Suprapubic skin (tissue), 4 donors: ENCODE measurements at regions not wholly inside any gene's neighbourhood (a gene's known extent, or its start where the extent isn't known, plus 50 kb on each side); places are given as distances from the start of the nearest gene placed in this dataset.

Experiments
- DNase-seq, 2 donors: peaks; one replicate each; pipeline ENCODE4 v3.0.0-alpha.2; 2019; ENCODE audit warnings: low spot score in 2 of 2
- H3K27ac ChIP-seq: fragments of 200-600 bp; sonication (generic); one replicate; pipeline ENCODE4 v1.5.1; 2019
- H3K27me3 ChIP-seq: fragments of 200-600 bp; sonication (generic); one replicate; pipeline ENCODE4 v1.5.1; 2019
- H3K36me3 ChIP-seq: fragments of 200-600 bp; sonication (generic); one replicate; pipeline ENCODE4 v1.5.1; 2019
- H3K4me1 ChIP-seq: fragments of 200-600 bp; sonication (generic); one replicate; pipeline ENCODE4 v1.5.1; 2019
- H3K4me3 ChIP-seq: fragments of 200-600 bp; sonication (generic); one replicate; pipeline ENCODE4 v1.5.1; 2019; ENCODE audit warnings: mild to moderate bottlenecking
- H3K9me3 ChIP-seq: fragments of 200-600 bp; sonication (generic); one replicate; pipeline ENCODE4 v1.5.1; 2019
- CTCF ChIP-seq, 2 donors: fragments of 200-600 bp in 1 of 2; fragments of 450-650 bp in 1 of 2; sonication (generic) in 1 of 2; IDR thresholded peaks; one replicate each; pipeline ENCODE4 v1.5.1; 2016 to 2019; ENCODE audit warnings: antibody characterized with exemption in 2 of 2, mild to moderate bottlenecking in 1 of 2, moderate library complexity in 1 of 2
- EP300 ChIP-seq: sonication (generic); formaldehyde crosslinking; IDR thresholded peaks from one replicate; pipeline ENCODE4 v1.6.1; 2017; ENCODE audit warnings: antibody characterized with exemption
- POLR2A ChIP-seq, 2 donors: fragments of 450-650 bp; IDR thresholded peaks; one replicate each; pipeline ENCODE4 v1.6.1; 2017; ENCODE audit warnings: antibody characterized with exemption in 2 of 2, mild to moderate bottlenecking in 2 of 2, moderate library complexity in 2 of 2
- POLR2AphosphoS5 ChIP-seq, 3 donors: sonication (generic); formaldehyde crosslinking; IDR thresholded peaks; one replicate each; pipeline ENCODE4 v1.6.1; 2017; ENCODE audit warnings: antibody characterized with exemption in 3 of 3
- WGBS: methylation state at CpG from one replicate; pipeline ENCODE4 v1.1.5; 2018; 5-methylcytosine and 5-hydroxymethylcytosine counted together

DNA sequence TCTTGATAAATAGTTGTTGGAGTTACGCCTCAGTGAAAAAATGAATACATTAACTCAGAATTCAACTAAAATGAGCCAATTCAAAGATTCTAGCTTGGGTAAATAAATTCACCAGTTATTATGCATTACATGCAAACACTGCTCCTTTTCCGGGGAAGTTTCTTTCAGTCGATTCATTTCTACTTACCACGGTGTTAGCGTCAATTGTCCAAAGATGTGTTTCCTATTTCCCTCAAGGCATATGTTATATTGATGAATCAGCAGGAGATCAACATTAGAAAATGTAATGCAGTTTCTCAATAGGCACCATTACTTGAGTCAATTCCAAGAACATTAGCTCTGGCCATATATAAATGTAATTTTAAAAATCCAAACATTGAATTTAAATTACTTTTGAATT, 517.7 kb downstream of the OTOL1 start:
- WGBS, result 89% methylated on average over 5 of the region's 5 CpGs
- no peak overlapping the region for H3K27ac ChIP-seq
- no peaks in the 10 kb centered on the region for H3K9me3 ChIP-seq

GRCh38 chr3:162015856-162016255, 519.2 kb downstream of the OTOL1 start:
- H3K4me1 ChIP-seq, result no peaks in the 10 kb centered on the region
- H3K27me3 ChIP-seq, result no peaks in the 10 kb centered on the region
- no peak overlapping the region for H3K4me3 ChIP-seq
- TF ChIP-seq CTCF (IDR thresholded peaks at IDR 0.05), result no peak
- no peak for TF ChIP-seq EP300
- TF ChIP-seq POLR2A (IDR thresholded peaks at IDR 0.05), result no peak
- no peak for TF ChIP-seq POLR2AphosphoS5 (IDR thresholded peaks at IDR 0.05)
- H3K9me3 ChIP-seq, result no peaks in the 10 kb centered on the region
- no peaks in the 10 kb centered on the region for H3K36me3 ChIP-seq
- no peak overlapping the region for H3K27ac ChIP-seq
- no peak for DNase-seq

More for the DNA sequence above, 517.7 kb downstream of the OTOL1 start:
- DNase-seq, result no peak
- TF ChIP-seq CTCF (IDR thresholded peaks at IDR 0.05) (no peak), POLR2A (IDR thresholded peaks at IDR 0.05) (no peak), POLR2AphosphoS5 (IDR thresholded peaks at IDR 0.05) (no peak), EP300 (no peak)
- H3K27me3 ChIP-seq, result no peaks in the 10 kb centered on the region
- H3K36me3 ChIP-seq, result no peaks in the 10 kb centered on the region
- no peak overlapping the region for H3K4me3 ChIP-seq
- H3K4me1 ChIP-seq, result no peaks in the 10 kb centered on the region

- TF ChIP-seq EP300, result no peak
- no peak overlapping the region for H3K27ac ChIP-seq
- DNase-seq, result no peak
- no peaks in the 10 kb centered on the region for H3K9me3 ChIP-seq
- no peak overlapping the region for H3K4me3 ChIP-seq
- H3K27me3 ChIP-seq, result no peaks in the 10 kb centered on the region
- H3K36me3 ChIP-seq, result no peaks in the 10 kb centered on the region
- 89% methylated on average over 1 of the region's 1 CpG for WGBS
- H3K4me1 ChIP-seq, result no peaks in the 10 kb centered on the region
These were observed 523.2 kb downstream of the OTOL1 start for GRCh38 chr3:162019817-162020216.

DNA sequence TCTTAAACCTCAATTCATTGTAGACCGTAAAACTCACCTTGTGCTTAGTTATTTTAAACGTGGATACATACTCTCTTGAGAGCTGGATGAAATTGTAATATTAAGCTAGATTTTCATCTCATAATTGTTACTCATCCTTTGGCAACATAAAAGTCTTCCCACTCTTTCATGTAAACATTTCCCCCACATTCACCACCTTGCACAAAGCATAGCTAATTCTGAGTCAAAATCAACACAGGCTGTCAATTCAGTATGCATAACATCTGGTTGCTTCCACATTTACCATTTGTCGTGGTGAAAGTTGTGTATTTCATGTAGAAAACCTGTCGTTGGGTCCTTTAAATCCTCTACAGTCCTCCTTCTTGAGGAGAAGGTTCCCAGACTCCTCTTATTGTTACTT, 524.6 kb downstream of the OTOL1 start:
- 77% methylated on average over 4 of the region's 4 CpGs for WGBS
- DNase-seq, result no peak
- TF ChIP-seq POLR2AphosphoS5 (IDR thresholded peaks at IDR 0.05) (no peak), POLR2A (IDR thresholded peaks at IDR 0.05) (no peak), EP300 (no peak), CTCF (IDR thresholded peaks at IDR 0.05) (no peak)
- H3K4me1 ChIP-seq, result no peaks in the 10 kb centered on the region
- H3K9me3 ChIP-seq, result no peaks in the 10 kb centered on the region
- H3K27ac ChIP-seq, result no peak overlapping the region
- no peaks in the 10 kb centered on the region for H3K27me3 ChIP-seq
- no peak overlapping the region for H3K4me3 ChIP-seq
- H3K36me3 ChIP-seq, result no peaks in the 10 kb centered on the region

GRCh38 chr3:162022911-162023310, 526.3 kb downstream of the OTOL1 start:
- H3K4me1 ChIP-seq, result no peaks in the 10 kb centered on the region
- no peaks in the 10 kb centered on the region for H3K9me3 ChIP-seq
- DNase-seq, result no peak
- H3K27ac ChIP-seq, result no peak overlapping the region
- no peaks in the 10 kb centered on the region for H3K36me3 ChIP-seq
- 90% methylated on average over 2 of the region's 2 CpGs for WGBS
- TF ChIP-seq POLR2A (IDR thresholded peaks at IDR 0.05), result no peak
- no peak for TF ChIP-seq POLR2AphosphoS5 (IDR thresholded peaks at IDR 0.05)
- TF ChIP-seq CTCF (IDR thresholded peaks at IDR 0.05), result no peak
- no peak for TF ChIP-seq EP300
- H3K4me3 ChIP-seq, result no peak overlapping the region
- no peaks in the 10 kb centered on the region for H3K27me3 ChIP-seq

DNA sequence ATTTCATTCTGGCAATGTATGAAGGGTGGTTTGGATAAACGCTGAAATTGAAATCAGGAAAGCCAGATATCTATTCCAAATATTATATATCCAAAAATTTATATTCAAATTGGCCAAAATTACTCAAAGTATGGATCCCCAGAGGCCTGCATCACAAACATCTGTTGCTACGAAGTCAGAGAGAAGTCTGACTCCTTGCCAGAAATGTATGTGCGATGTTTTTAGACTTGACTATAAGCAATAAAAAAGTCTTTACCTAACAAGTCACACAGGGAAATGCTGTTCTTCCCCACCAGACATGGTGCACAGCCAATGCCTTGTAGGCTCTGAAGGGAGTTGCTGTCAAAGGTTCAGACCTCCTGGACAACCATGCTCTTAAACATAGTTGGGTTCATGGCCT, 533.1 kb downstream of the OTOL1 start:
- no peaks in the 10 kb centered on the region for H3K4me1 ChIP-seq
- 57% methylated on average over 3 of the region's 3 CpGs for WGBS
- H3K27me3 ChIP-seq, result no peaks in the 10 kb centered on the region
- H3K9me3 ChIP-seq, result no peaks in the 10 kb centered on the region
- H3K36me3 ChIP-seq, result no peaks in the 10 kb centered on the region
- H3K4me3 ChIP-seq, result no peak overlapping the region
- no peak overlapping the region for H3K27ac ChIP-seq
- TF ChIP-seq CTCF (IDR thresholded peaks at IDR 0.05) (no peak), POLR2A (IDR thresholded peaks at IDR 0.05) (no peak), EP300 (no peak), POLR2AphosphoS5 (IDR thresholded peaks at IDR 0.05) (no peak)
- DNase-seq, result no peak
